ENCODE measurements at regions not wholly inside any gene's neighbourhood (a gene's known extent, or its start where the extent isn't known, plus 50 kb on each side); places are given as distances from the start of the nearest gene placed in this dataset.

DNA sequence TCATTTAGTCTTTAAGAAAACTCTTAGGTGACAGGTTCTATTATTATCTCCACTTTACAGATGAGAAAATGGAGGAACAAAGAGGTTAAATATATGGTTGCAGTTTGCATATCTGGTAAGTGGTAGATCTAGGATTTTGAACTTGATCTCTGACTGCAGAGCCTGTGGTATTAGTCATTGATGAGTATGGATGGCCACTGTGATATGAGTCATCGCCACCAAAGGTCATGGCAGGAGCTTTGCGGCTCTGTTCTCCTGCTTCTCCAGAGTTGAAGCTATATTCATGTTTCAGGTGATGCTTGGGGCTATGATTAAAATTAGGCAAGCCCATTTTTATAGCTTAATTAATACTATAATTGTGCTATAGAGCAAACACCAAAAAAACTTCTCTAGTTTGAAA, 306.2 kb upstream of the DPPA4 start:
- ChIA-PET POLR2A (no interaction called here), CTCF (no interaction called here)
- TF ChIP-seq, protein P1, sequence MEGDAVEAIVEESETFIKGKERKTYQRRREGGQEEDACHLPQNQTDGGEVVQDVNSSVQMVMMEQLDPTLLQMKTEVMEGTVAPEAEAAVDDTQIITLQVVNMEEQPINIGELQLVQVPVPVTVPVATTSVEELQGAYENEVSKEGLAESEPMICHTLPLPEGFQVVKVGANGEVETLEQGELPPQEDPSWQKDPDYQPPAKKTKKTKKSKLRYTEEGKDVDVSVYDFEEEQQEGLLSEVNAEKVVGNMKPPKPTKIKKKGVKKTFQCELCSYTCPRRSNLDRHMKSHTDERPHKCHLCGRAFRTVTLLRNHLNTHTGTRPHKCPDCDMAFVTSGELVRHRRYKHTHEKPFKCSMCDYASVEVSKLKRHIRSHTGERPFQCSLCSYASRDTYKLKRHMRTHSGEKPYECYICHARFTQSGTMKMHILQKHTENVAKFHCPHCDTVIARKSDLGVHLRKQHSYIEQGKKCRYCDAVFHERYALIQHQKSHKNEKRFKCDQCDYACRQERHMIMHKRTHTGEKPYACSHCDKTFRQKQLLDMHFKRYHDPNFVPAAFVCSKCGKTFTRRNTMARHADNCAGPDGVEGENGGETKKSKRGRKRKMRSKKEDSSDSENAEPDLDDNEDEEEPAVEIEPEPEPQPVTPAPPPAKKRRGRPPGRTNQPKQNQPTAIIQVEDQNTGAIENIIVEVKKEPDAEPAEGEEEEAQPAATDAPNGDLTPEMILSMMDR (IDR thresholded peaks at IDR 0.05; ENCODE audit: control extremely low read depth, extremely low read depth, low read depth, missing control alignments) = no peak
- no peak for DNase-seq (ENCODE audit: extremely low spot score)

DNA sequence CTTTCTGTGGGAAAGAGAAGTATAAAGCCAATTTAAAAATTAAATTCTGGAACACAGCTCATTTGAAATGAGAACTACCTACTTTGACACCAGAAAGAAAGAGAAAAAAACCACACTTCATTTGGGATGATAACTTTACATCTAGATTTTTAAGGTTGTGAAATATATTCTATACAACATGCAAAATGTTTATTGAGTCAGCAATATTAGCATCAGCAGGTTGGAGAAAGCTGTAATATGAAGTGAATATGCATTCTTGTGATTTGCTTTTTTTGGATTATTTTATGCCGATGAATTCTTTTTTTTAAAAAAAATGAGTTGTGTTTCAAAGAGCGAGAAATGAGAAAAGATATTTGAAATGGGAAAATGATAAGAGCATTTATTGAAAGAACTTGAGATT, 307.0 kb upstream of the DPPA4 start:
- ChIA-PET CTCF (no interaction called here), POLR2A (no interaction called here)
- TF ChIP-seq, protein P1 (IDR thresholded peaks at IDR 0.05; ENCODE audit: control extremely low read depth, extremely low read depth, low read depth, missing control alignments) = no peak
- no peak for DNase-seq (ENCODE audit: extremely low spot score)

DNA sequence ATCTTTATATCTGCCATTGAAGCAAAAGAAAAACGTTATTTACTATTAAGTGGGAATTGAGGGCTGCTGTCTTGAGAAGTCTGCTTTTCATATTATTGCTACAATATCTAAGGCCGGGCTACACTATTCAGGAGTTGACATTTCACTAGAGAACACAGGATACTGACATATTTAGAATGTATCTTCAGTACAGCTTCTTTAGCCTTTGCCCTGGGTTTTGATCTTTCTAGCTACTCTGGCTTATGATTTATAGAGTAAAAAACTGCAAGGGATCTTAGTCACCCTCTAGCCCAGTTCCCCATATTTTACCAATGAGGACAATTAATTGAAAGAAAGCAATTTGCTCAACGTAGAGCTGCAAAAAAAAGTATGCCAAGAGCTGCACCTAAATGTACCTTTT, 307.4 kb upstream of the DPPA4 start:
- ChIA-PET POLR2A (no interaction called here), CTCF (no interaction called here)
- TF ChIP-seq, protein P1 (IDR thresholded peaks at IDR 0.05; ENCODE audit: control extremely low read depth, extremely low read depth, low read depth, missing control alignments) = no peak
- no peak for DNase-seq (ENCODE audit: extremely low spot score)

DNA sequence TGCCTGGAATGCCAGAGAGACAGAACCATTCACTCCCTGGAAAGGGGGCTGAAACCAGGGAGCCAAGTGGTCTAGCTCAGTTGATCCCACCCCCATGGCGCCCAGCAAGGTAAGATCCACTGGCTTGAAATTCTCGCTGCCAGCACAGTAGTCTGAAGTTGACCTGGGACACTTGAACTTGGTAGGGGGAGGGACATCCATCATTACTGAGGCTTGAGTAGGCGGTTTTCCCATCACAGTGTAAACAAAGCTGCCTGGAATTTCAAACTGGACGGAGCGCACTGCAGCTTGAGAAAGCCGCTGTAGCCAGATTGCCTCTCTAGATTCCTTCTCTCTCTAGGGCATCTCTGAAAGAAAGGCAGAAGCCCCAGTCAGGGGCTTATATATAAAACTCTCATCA, 310.7 kb upstream of the DPPA4 start:
- POLR2A ChIA-PET = no interaction called here
- TF ChIP-seq, protein P1 (IDR thresholded peaks at IDR 0.05; ENCODE audit: control extremely low read depth, extremely low read depth, low read depth, missing control alignments) = no peak
- DNase-seq (ENCODE audit: extremely low spot score) = no peak
- CTCF ChIA-PET = interaction anchor here (1.3 to 1.4 kb wide), 2 partner anchors 9 to 13 kb away, joined by 4 read pairs; no protein-coding TSS in a partner anchor

DNA sequence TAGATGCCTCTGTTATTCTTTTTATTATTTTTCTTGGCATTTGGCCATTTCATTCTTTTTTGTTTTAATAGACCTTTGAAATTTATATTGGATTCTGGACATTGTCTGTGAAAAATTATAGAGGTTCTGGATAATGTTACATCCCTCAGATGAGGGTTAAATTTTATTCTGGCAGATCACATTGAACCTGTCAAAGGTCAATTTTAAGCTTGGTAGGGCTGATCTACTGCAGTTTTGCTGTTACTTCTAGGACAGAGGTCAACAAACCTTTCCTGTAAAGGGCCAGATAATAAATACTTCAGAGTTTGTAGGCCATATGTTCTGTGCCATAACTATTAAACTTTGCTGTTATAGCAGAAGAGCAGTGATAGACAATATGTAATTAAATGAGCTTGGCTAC, 318.9 kb upstream of the DPPA4 start:
- ChIA-PET POLR2A (no interaction called here), CTCF (interaction anchor here (1.2 to 1.7 kb wide), 2 partner anchors 8 to 21 kb away, joined by 3 to 4 read pairs; no protein-coding TSS in a partner anchor)
- TF ChIP-seq, protein P1 (IDR thresholded peaks at IDR 0.05; ENCODE audit: control extremely low read depth, extremely low read depth, low read depth, missing control alignments) = no peak

DNA sequence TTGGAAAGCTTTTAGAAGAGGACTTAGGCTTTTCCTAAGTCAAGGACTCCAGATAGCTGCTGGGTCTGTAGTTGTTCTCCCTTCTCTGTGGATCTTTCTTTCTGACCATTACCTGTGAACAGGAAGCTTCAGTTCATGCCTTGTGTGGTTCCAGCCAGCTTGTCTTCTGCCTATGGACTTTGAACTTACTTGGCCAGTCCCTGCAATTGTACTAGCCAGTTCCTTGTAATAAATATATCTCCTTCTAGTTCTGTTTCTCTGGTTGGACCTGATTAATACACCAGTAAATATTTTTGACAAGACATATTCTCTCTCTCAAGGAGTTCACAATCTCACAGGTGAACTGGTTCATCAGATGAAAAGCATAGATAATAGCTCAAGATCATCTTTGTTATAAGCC, 341.3 kb upstream of the DPPA4 start:
- CTCF ChIA-PET = no interaction called here
- TF ChIP-seq, protein P1 (IDR thresholded peaks at IDR 0.05; ENCODE audit: control extremely low read depth, extremely low read depth, low read depth, missing control alignments) = no peak
- no peak for DNase-seq (ENCODE audit: extremely low spot score)
- POLR2A ChIA-PET = no interaction called here

More for the DNA sequence above, 318.9 kb upstream of the DPPA4 start:
- DNase-seq (ENCODE audit: extremely low spot score) = no peak

DNA sequence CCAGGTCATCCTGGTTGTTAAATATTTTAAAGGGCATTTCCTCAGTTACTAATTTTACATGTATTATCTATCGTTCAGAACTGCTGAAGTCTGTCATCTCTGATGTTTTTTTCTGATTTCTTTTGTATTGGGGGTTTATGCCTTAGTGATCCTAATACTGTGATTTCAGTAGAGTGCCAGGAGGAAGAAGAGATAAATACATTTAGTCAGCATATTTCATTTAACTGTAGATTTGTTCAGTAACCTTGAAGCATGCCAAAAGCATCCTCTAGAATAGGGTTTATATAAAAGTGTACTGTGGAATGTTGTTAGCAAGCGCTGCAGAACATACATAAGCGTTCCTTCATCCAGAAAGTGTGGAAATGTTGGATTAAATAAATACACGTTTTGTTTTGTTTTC, 342.3 kb upstream of the DPPA4 start:
- no peak for DNase-seq (ENCODE audit: extremely low spot score)
- TF ChIP-seq, protein P1 (IDR thresholded peaks at IDR 0.05; ENCODE audit: control extremely low read depth, extremely low read depth, low read depth, missing control alignments) = no peak
- ChIA-PET POLR2A (no interaction called here), CTCF (no interaction called here)

All from GM10248 (cell line).